ENCODE measurements at regions not wholly inside any gene's neighbourhood (a gene's known extent, or its start where the extent isn't known, plus 50 kb on each side); places are given as distances from the start of the nearest gene placed in this dataset.

DNA sequence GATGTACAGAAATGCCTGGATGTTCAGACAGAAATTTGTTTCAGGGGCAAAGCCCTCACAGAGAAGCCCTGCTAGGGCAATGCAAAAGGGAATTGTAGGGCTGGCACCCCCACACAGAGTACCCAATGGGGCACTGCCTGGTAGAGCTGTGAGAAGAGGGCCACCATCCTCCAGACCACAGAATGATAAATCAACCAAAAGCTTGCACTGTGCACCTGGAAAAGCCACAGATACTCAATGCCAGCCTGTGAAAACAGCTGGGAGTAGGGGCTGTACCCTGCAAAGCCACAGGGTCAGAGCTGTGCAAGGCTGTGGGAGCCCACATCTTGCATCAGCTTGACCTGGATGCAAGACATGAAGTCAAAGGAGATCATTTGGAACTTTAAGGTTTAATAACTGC lies 477.9 kb upstream of the NECTIN3 start:
- no peak for TF ChIP-seq POLR2AphosphoS5 (IDR thresholded peaks at IDR 0.05; ENCODE audit: borderline replicate concordance, low read depth, low read length)
- TF ChIP-seq EZH2 (IDR thresholded peaks at IDR 0.05): no peak
- TF ChIP-seq FOXP2 (optimal IDR thresholded peaks at IDR 0.05; ENCODE audit: control extremely low read depth, extremely low read length, insufficient read depth): no peak

Measured in SK-N-MC (cell line).